ENCODE measurements at regions not wholly inside any gene's neighbourhood (a gene's known extent, or its start where the extent isn't known, plus 50 kb on each side); places are given as distances from the start of the nearest gene placed in this dataset.

GRCh38 chr13:100962585-100962984 lies 288.0 kb upstream of the TMTC4 start:
- Histone ChIP-seq H3K4me1 (no peaks in the 10 kb centered on the region), H3K27ac (no peak overlapping the region), H3K9me3 (no peaks in the 10 kb centered on the region), H3K27me3 (no peaks in the 10 kb centered on the region), H3K36me3 (no peaks in the 10 kb centered on the region), H3K4me3 (no peak overlapping the region)
- no peak for TF ChIP-seq POLR2AphosphoS5 (IDR thresholded peaks at IDR 0.05)
- TF ChIP-seq POLR2A (IDR thresholded peaks at IDR 0.05) = no peak
- TF ChIP-seq, protein P1, sequence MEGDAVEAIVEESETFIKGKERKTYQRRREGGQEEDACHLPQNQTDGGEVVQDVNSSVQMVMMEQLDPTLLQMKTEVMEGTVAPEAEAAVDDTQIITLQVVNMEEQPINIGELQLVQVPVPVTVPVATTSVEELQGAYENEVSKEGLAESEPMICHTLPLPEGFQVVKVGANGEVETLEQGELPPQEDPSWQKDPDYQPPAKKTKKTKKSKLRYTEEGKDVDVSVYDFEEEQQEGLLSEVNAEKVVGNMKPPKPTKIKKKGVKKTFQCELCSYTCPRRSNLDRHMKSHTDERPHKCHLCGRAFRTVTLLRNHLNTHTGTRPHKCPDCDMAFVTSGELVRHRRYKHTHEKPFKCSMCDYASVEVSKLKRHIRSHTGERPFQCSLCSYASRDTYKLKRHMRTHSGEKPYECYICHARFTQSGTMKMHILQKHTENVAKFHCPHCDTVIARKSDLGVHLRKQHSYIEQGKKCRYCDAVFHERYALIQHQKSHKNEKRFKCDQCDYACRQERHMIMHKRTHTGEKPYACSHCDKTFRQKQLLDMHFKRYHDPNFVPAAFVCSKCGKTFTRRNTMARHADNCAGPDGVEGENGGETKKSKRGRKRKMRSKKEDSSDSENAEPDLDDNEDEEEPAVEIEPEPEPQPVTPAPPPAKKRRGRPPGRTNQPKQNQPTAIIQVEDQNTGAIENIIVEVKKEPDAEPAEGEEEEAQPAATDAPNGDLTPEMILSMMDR (IDR thresholded peaks at IDR 0.05) = no peak
- intact Hi-C loops (cut with DNase I; ENCODE audit: low total_unique reads) = no loop called here
- no peak for DNase-seq (ENCODE audit: low spot score in 2 of 2)

DNA sequence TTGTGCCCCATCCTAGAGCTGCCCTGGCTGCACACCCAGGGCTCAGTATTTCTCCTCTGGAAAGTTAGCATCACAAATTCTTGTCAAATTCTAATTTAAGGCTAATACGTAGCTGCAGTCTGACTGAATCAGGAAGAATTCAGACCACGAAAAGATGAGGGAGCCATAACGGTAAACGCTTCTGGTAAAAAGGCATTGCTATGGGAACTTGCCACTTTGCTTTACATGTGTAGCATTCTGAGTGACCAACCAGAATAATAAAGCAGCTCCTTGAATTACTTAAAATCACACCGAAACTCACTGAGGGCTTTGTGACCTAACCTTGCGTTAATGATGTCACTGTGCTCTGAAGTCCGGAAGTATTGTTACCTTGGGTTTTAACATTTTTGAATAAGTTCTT lies 286.6 kb upstream of the TMTC4 start:
- no peak for DNase-seq (ENCODE audit: low spot score in 2 of 2)
- no peaks in the 10 kb centered on the region for H3K4me1 ChIP-seq
- H3K36me3 ChIP-seq = no peaks in the 10 kb centered on the region
- intact Hi-C loops (cut with DNase I; ENCODE audit: low total_unique reads) = no loop called here
- TF ChIP-seq POLR2AphosphoS5 (IDR thresholded peaks at IDR 0.05) (no peak), POLR2A (IDR thresholded peaks at IDR 0.05) (no peak)
- TF ChIP-seq, protein P1 (IDR thresholded peaks at IDR 0.05) = no peak
- H3K4me3 ChIP-seq = no peak overlapping the region
- no peak overlapping the region for H3K27ac ChIP-seq
- H3K27me3 ChIP-seq = no peaks in the 10 kb centered on the region
- H3K9me3 ChIP-seq = no peaks in the 10 kb centered on the region

DNA sequence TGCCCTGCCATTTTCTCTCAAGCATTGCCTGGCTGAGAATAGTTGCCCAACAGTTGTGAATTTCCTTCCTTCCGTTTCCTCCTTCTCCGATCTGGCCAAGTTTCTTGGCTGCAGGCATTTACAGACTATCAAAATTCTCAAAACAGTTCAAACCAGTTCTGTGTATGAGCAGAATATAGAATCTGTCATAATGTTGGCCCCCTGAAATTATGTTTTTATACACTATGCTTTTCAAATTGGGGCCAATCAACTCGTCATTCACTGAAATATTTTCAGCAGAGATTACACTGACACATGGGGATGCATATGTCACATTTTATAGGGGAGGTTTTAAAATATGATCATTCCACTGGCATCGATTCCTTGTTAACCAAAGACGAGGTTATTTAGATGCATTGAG lies 284.2 kb upstream of the TMTC4 start:
- Histone ChIP-seq H3K4me1 (no peaks in the 10 kb centered on the region), H3K27me3 (no peaks in the 10 kb centered on the region), H3K27ac (no peak overlapping the region), H3K36me3 (no peaks in the 10 kb centered on the region), H3K4me3 (no peak overlapping the region), H3K9me3 (no peaks in the 10 kb centered on the region)
- TF ChIP-seq POLR2AphosphoS5 (IDR thresholded peaks at IDR 0.05) = no peak
- no peak for TF ChIP-seq POLR2A (IDR thresholded peaks at IDR 0.05)
- TF ChIP-seq, protein P1 (IDR thresholded peaks at IDR 0.05) = no peak
- intact Hi-C loops (cut with DNase I; ENCODE audit: low total_unique reads) = no loop called here
- DNase-seq (ENCODE audit: low spot score in 2 of 2) = no peak

DNA sequence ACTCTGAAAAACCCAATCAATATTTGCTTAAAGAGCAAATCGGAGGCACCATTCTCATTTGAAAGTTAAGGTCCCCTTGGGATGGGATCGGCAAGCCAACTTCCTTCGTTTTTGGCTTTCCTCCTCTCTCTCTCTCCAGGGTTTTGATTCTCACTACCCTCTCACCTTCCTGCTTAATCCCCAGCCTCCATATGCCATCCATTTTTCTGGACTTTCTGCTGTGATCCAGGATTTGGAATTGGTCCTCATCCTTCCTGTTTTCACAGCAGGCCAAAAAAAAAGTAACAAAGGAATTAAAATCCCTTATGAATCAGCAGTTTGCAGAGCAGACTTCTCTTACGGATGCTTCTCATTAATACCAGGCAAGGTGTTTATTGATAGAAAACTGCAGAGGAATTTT lies 283.1 kb upstream of the TMTC4 start:
- no peak for DNase-seq (ENCODE audit: low spot score in 2 of 2)
- H3K4me3 ChIP-seq = no peak overlapping the region
- H3K4me1 ChIP-seq = no peaks in the 10 kb centered on the region
- H3K27me3 ChIP-seq = no peaks in the 10 kb centered on the region
- H3K27ac ChIP-seq = no peak overlapping the region
- no peaks in the 10 kb centered on the region for H3K9me3 ChIP-seq
- intact Hi-C loops (cut with DNase I; ENCODE audit: low total_unique reads) = no loop called here
- H3K36me3 ChIP-seq = no peaks in the 10 kb centered on the region
- TF ChIP-seq, protein P1 (IDR thresholded peaks at IDR 0.05) = no peak
- no peak for TF ChIP-seq POLR2AphosphoS5 (IDR thresholded peaks at IDR 0.05)
- no peak for TF ChIP-seq POLR2A (IDR thresholded peaks at IDR 0.05)

DNA sequence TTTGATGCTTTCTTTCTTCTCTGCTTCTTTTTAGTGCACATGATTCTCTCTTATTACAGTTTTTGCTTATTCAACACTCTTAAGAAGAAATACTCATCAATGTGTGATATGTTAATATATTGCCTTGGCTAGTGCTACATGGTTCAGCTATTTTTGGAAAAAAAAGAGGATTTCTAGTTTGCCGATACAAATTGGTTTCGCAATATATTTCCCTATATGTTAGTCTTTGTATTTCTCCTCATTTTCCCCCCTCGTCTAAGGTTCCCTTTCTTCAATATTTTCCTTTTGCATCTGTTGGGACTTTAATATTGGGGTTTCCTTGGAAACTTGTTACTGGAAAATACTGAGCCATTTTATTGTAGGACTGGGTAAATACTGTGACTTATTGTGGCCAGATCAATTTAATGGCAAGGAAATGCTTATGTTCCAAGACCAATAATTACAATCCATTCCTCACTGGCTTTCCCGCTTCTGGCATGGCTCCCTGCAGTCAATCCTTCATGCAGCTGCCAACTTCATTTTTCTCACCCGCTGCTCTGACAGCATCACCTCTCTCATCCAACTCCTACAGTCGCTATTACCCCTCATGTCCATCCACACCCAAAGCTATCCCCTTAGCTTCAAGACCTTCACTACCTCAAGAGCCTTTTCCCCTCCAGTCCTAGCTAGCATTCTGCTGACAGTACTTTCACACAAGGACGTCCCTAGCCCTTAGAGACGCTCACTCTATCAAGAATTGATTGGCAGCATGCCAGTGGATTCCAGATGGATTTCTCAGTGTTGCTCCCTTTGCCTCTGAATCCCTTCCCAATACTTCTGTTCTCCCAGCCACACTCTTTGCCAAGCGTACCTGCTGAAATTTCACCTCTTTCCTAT lies 280.1 kb upstream of the TMTC4 start:
- Histone ChIP-seq H3K27ac (no peak overlapping the region), H3K4me1 (no peaks in the 10 kb centered on the region), H3K27me3 (no peaks in the 10 kb centered on the region), H3K36me3 (no peaks in the 10 kb centered on the region), H3K4me3 (no peak overlapping the region), H3K9me3 (no peaks in the 10 kb centered on the region)
- TF ChIP-seq POLR2AphosphoS5 (IDR thresholded peaks at IDR 0.05) = no peak
- TF ChIP-seq, protein P1 (IDR thresholded peaks at IDR 0.05) = no peak
- TF ChIP-seq POLR2A (IDR thresholded peaks at IDR 0.05) = no peak
- intact Hi-C loops (cut with DNase I; ENCODE audit: low total_unique reads) = no loop called here
- no peak for DNase-seq (ENCODE audit: low spot score in 2 of 2)
